Left ventricle myocardium superior (tissue), 1 donor: ENCODE measurements at regions not wholly inside any gene's neighbourhood (a gene's known extent, or its start where the extent isn't known, plus 50 kb on each side); places are given as distances from the start of the nearest gene placed in this dataset.

Experiments
- ATAC-seq: fragments of 200-7000 bp; cut with Tn5 transposase; one replicate; pipeline ENCODE4 v1.9.1; 2020; ENCODE audit warnings: mild to moderate bottlenecking, moderate library complexity
- DNase-seq: peaks from one replicate; pipeline ENCODE4 v3.0.0-alpha.2; 2020
- intact Hi-C: fragments of 100-400 bp; cut with micrococcal nuclease; formaldehyde crosslinking; loops from one replicate; pipeline ENCODE4 v1.11.0; 2022
- donor health status: DM: no; HTN: yes; CAD: no; lungs with severe emphysema.

DNA sequence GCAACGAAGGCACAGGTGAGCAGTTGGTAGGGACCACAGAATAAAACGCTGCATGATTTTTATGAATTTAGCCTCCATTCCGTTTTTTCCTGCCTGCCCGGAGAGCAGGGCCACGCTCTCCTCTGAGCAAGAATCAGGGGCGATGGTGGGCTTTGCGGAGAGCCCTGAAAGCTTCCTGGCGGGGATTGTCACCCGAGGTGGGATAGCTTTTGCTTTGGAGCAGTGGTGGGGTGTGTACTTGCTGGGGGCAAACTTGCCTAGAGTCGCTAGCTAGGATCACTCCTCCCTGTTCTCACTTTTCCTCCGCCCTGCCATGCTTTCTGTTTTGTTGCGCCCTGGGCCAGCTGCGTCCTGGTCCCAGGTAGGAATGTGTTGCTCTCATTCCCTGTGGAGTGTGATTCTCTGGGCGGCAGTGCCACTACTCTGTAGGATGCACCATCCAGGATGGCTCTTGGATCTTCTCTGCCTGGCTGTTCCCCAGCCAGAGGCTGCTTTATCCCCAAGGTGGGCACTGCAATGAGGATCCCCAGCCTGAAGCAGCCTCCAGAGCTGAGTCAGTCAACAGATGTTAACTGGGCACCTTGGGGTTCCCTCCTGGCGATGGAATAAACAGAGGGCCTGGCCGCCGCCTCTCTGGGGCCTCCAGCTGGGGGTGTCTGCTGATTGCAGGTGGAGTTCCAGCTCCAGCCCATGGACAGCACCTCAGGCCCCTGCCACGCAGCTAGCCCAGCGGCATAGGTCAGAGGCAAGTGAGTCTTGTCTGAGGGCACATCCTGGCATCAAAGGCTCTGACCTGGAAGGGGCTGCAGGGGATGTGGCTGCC is 360.9 kb upstream of the TNRC6C start:
- ATAC-seq (no peak), DNase-seq (no peak)
- intact Hi-C loops: no loop called here

DNA sequence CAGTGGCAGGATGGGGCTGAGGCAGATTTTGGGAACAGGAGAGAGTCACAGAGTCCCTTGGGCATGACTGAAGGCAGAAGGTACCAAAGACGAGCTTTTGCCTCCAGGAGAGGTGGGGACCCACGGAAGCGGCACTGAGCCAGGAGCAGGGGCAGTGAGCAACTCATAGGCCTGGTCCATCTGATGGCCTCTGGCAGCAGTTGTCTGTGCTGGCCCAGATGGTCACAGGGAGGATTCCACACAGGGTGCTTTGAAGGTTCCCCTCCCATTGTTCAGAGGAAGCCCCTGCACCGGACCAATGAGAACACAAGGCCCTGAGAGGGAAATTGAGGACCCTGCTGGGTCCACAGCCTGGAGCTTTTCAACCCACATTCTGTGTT is 360.3 kb upstream of the TNRC6C start:
- intact Hi-C loops: no loop called here
- DNase-seq (no peak), ATAC-seq (no peak)

DNA sequence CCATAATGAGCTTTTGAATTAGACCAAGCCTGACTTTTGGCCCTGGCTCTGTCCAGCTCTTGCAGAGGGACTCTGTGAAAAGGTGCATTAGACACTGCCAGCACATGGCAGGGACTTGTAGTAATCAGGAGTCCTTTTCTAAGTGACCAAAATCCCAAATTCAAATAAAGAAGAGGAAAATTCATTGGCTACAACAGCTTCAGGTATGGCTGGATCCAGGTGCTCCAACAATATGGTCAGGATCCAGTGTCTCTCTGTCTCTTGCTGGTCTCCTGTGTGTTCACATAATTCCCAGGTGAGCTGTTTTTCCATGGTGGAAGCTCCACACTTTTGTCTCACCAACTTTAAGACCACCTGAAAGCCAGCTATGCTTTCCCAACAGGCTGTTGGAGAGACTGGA is 358.8 kb upstream of the TNRC6C start:
- ATAC-seq (no peak), DNase-seq (no peak)
- intact Hi-C loops: no loop called here

DNA sequence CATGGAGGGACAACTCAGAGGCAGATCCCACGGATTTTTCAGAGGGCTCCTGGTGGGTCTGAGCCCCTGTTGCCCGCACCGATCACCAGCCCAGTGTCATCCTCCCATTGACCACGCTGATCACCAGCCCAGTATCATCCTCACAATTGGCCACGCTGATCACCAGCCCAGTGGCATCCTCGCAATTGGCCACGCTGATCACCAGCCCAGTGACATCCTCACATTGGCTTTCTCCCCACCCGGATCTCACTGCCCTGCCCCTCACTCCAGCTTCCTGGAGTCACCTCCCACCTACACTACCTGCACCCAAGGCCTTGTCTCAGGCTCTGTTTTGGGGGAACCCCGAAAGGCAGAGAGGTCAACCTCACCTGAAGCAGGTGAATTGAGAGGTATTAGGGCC is 358.2 kb upstream of the TNRC6C start:
- intact Hi-C loops: no loop called here
- DNase-seq (no peak), ATAC-seq (no peak)

DNA sequence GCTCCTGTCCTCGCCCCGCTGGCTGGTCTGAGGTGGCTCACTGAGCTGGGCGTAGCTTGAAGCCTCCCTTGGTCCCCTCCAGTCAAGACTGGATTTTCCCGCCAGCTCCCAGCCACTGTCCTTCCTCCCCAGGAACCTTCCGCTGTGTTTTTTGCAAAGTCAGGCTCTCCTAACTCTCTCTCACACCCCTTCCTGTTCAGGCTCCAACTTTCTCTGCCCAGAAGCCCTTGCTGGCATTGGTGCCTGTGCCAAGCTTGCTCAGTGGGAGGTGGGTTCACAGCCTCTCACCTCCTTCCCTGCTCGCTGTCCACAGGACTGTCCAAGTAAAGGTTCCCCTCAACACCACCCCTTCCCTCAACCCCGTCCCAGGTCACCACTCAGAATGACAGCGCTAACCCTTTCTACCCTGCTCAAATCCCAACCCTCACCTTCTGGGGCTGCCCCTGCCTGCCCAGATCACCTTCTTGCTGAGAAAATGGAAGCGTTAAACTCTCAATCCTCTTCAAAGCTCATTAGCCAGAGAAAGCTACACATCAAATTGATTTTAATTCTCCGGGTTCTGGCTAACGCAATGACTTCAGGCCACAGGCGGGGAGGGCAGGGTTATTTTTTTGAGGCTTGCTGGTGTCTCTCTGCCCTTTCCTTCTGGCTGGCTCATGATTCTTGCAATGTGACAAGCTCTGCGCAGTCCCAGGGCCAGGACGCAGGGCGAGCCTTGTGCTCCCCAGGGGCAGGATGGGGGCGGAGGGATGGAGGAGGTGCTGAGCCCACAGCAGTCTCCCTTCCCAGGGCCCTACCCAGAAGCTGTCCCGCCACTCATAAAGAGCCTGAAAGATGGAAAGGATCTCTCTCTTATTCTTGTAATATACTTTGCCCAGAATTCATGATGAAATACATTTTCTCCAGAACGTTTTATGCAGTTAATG is 357.2 kb upstream of the TNRC6C start:
- ATAC-seq (peak; percentile 46), DNase-seq (peak; percentile 73)
- intact Hi-C loops: no loop called here

DNA sequence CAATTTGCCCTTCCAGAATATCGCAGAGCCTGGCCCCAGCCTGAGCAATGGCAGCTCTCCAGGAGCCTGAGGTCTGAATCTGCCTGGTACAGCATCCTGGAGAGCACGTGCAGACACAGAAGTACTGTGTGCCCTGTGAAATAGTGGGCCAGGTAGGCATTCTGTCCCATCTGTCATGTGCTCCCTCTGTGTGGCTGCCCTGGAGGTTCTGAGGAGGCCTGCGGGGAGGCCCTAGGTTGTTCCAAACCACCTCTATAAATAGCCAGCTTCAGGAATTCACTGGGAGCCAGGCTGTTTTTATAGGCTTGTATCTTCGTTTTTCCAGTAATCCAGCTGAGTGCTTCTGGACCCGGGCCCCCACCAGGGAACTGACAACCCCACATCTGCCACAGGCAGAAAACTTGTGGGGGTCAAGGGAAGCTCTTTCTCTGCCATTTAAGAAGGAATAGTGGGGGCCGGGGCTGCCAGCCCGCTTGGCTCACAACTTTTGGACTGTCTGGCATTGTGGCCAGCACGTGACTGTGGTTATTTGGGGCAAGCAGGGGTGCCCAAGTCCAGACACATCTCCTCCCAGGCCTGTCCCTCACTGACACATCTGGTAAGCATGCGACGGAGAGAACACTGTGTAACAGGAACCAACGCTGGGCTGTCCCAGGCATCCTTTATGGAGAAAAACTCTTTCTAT is 356.3 kb upstream of the TNRC6C start:
- ATAC-seq (peak; percentile 94), DNase-seq (peak; percentile 86)
- intact Hi-C loops: no loop called here

DNA sequence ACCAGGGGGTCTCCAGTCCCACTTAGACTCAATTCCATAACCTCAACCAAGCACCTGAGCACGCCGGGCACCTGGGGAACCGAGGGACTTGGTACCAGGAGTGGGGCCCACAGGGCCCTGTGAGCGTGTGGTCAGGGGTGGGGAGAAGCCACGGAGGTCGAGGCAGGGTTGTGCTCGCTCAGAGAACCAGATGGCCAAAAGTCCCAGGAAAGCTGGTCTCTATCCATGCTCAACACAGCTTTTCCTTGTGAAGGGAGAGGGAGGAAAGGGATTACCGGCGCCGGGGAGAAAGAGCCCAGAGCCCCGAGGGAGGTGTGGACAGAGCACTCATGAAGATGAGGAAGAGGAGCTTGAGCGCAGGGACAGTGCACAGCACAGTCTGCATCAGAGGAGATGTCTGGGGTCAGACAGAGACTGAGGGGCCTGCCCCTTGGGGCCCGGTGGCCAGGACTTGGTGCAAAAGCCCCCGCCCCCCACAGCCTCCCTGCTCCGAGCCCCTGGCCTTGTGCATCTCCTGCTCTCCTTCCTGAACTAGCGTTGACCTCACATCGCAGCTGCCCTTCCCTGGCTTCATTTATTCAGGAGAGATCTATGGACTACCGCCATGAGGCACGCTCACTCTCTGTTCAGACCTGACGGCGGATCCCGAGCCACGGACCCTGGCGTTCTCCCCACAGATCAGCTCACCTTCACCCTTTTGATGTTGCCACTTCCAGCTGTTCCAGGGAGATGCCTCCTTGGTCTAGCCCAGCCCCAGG is 355.4 kb upstream of the TNRC6C start:
- intact Hi-C loops: no loop called here
- DNase-seq (no peak), ATAC-seq (peak; percentile 4)

DNA sequence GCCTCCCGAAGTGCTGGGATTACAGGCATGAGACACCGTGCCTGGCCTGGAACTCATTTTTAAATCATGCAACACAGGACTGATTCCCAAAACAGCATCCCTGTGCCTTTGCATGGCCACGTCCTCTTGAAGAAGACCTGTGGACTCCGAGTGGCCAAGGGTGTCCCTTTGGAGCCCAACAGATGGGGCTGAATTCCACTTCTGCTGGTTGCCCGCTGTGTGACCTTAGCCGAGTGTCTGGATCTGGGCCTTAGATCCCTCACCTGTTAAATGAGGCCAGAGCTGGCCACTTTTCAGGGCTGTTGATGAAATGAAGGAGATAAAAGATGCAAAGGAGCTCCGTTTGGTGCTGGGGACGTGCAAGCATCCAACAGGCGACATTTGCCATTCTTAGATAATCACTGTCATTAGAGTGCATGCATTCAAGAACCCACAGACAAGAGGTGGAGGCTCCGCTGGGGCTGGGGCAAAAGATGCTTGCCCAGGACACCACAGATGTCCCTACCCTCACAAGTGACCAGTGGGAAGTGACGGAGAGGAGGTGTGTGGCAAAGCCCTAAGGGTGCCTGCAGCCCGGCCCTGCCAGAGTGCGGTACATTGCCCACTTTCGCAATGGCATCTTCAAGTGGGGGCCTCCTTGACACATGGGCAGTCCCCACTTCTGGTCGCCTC is 354.1 kb upstream of the TNRC6C start:
- intact Hi-C loops: no loop called here
- DNase-seq (no peak), ATAC-seq (no peak)

DNA sequence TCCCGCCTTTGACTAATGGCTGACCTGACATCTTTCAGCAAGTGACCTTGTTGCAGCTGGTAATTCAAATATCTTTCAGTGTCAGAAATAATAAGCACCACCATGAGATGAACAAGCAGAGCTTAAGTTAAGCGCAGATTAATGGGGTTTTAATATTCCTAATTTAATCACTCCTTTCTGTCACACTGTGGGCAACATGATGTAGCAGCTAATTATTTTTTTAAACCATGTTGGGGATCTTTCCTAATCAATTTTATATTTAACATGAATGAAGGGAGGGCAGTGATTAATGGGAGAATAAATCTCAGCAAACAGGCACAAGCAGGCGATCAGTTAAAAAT is 353.6 kb upstream of the TNRC6C start:
- intact Hi-C loops: no loop called here
- no peak for ATAC-seq
- DNase-seq: no peak

DNA sequence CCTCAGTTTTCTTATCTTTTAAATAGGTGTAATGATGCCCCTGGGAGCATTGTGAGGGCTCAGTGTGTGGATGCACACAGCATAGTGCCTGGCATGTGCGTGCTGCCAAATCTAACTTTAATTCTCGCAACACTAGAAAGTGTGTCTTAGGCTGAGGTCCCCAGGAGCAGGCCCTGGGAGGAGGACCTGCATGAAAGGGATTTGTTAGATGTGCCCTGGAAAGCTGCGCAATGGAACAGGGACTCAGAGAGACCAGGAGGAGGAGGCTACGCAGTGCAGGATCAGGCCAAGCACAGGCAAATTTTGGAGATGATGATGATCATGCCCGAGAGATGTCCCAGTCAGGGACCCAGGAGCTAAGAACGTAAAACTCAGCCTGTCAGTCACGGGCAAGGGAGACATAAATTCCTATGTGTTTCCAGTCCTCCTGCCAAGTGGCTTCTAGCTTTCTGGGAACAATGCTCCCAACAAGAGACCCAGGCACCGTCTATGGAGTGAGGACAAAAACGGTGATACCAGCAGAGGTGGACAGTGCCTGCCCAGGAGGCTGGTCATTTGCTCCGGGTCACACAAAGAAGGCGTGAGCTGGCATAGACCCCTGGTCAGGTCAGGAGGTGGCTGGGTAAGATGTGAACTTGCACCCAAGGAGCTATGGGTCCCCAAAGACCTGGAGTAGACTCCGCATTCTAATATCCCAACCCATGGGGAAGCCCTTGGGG is 352.2 kb upstream of the TNRC6C start:
- DNase-seq (no peak), ATAC-seq (no peak)
- intact Hi-C loops: no loop called here

DNA sequence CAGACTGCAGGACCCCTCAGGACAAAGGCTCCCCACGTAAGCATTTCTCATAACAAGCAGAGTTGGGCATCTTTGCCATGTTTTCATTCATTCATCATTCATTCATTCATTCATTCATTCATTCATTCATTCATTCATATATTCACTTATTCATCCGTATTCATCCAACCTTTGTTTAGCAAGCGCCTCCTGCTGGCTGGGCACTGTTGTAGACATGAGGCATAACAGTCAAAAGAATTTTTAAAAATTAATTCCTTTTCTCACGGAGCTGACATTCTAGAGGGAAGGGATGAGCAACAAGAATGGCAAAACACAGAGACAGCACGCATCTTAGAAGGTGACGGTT is 351.7 kb upstream of the TNRC6C start:
- intact Hi-C loops: no loop called here
- no peak for DNase-seq
- no peak for ATAC-seq

DNA sequence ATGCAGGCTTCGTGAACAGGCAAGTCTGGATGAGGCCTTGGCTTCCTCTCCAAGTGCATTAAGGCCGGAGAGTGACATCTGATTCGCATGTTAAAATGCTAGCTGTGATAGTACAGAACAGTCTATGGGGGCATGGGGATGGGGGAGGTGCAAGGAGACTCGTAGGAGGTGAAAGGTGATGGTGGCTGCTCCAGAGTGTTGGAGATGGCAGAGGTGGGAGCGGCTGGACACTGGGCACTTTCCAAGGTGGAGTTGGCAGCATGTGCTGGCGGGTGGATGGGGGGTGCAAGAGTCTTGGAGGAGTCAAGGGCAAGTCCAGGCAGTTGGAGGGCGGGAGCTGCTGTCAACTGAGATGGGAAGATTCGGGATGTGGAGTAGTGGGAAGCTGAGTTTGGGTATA is 350.9 kb upstream of the TNRC6C start:
- intact Hi-C loops: no loop called here

DNA sequence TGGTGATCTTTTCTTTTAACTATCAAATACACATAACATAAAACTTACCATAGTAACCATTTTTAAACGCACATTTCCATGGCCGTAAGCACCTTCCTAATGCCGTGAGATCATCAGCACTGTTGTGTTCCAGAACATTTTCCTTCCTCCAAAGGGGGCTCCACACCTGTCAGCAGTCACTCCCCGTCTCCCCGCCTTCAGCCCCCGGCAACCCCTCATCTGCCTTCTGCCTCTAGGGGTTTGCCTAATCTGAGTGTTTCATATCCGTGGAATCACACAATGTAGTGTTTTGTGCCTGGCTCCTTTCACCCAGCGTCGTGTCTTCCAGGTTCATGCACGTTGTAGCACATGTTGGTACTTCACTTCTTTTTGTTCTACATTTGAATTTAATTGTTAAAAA is 350.1 kb upstream of the TNRC6C start:
- intact Hi-C loops: no loop called here
- ATAC-seq: no peak
- no peak for DNase-seq

More for the DNA sequence above, 350.9 kb upstream of the TNRC6C start:
- ATAC-seq: no peak
- no peak for DNase-seq

DNA sequence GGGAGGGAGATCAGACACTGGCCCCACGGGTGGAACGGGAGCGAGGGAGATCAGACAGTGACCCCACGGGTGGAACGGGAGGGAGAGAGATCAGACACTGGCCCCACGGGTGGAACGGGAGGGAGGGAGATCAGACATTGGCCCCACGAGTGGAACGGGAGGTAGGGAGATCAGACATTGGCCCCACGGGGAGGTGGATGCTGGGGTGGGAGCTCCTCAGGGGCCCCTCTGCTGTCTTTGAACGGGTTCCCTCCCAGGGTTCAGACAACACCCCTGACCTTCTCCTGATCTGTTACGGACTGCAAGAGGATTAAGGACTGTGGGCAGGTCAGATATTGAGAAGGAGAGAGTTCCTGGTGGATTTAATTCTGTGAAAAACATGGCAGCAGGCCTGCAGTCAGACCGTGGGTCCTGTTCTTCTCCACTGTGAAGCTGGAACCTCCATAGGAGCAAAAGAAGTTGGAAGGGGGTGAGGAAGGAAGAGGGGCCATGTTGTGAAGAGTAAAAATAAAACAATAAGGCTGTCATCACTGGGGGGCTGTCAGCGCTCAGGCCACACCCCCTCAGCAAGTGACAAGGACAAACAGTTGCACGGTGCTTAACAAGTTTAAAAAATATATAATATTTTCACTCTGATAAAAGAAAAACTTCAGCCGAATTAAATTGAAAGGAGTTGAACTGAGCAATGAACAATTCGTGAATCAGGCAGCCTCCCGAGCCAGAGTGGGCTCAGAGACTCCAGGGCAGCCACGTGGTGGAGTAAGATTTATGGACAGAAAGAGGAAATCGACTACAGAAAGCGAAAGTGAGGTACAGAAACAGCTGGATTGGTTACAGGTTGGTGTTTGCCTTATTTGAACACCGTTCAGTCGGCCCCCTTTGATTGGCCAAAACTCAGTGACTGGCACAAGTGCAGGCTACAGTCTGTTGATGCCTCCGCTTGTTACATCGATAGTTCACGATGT is 348.7 kb upstream of the TNRC6C start:
- intact Hi-C loops: no loop called here

DNA sequence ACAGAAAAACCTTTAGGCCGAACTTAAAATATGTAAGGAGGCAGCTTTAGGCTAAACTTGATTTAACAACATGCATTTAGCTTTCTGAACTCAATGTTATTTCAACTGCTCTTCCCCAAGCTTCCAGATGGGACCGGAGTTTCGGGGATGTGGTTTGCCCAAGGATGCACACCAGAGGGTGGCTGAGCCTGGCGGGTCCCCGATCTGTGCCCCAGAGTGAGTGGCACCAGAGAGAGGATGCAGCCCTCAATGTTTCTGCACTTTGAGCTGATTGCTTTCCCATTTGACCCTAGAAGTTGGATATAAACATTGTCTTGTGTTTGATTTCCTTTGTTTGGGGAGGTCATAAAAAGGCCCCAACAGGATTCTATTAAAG is 348.0 kb upstream of the TNRC6C start:
- ATAC-seq: no peak
- intact Hi-C loops: no loop called here
- DNase-seq: no peak

More for the DNA sequence above, 348.7 kb upstream of the TNRC6C start:
- ATAC-seq (no peak), DNase-seq (no peak)

DNA sequence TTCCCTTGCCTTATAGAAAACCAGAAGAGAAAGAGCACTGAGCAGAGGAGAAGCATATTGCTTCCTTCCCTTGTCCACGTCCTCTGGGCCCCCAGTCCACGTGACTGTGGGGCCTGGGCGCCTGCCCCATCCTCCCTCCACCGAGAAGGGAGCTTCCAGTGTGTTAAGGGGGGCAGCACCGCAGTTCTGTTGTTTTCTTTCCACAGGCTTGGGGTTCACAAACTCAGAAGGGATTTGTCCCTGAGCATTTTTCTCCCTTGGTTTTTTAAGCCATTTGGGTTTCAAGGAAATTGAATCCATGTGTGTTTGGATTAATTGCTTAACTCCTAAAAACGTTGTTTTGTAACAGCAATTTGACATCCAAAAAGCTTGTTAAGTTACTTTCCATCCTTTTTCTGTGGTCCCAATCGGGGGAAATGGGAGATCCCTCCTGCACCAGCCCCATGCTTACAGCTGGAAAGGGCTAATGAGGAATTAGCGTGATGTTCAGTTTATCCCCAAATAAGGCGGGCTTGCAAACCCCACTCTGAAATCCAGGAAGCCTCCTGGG is 347.5 kb upstream of the TNRC6C start:
- peak; percentile 61 for ATAC-seq
- no peak for DNase-seq
- intact Hi-C loops: no loop called here
